ENCODE measurements at regions not wholly inside any gene's neighbourhood (a gene's known extent, or its start where the extent isn't known, plus 50 kb on each side); places are given as distances from the start of the nearest gene placed in this dataset.

DNA sequence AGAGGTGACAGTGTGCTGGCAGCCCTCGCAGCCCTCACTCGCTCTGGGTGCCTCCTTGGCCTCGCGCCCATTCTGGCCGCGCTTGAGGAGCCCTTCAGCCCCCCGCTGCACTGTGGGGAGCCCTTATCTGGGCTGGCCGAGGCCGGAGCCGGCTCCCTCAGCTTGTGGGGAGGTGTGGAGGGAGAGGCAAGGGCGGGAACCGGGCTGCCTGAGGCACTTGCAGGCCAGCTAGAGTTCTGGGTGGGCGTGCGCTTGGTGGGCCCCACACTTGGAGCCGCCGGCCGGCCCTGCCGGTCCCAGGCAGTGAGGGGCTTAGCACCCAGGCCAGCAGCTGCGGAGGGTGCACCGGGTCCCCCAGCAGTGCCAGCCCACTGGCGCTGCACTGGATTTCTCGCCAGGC, 1480.9 kb upstream of the SLC39A10 start:
- no peak for DNase-seq

- no peak for DNase-seq
Measured at GRCh38 chr2:194166818-194167217, 1490.2 kb upstream of the SLC39A10 start.

- no peak for DNase-seq
Measured at GRCh38 chr2:194155431-194155830, 1501.6 kb upstream of the SLC39A10 start.

- DNase-seq: no peak
Measured at GRCh38 chr2:194151231-194151630, 1505.8 kb upstream of the SLC39A10 start.

- no peak for DNase-seq
Measured at GRCh38 chr2:194135463-194135862, 1521.6 kb upstream of the SLC39A10 start.

GRCh38 chr2:194128810-194129209, 1528.2 kb upstream of the SLC39A10 start:
- no peak for DNase-seq

DNA sequence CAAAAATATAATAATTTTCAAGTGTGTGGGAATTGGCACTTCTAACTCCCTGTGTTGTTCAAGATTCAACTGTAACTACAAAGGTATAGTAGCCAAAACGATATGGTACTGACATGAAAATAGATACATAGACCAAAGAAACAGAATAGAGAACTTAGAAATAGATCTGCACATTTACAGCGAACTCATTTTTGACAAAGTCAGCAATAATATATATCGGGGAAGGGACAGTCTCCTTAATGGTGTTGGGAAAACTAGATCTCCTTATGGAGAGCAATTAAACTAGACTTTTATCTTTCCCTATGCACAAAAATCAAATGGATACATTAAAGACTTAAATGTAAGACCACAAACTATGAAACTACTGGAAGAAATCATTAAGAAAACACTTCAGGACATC, 1530.6 kb upstream of the SLC39A10 start:
- no peak for DNase-seq

- DNase-seq: no peak
Measured at GRCh38 chr2:194116861-194117260, 1540.2 kb upstream of the SLC39A10 start.

GRCh38 chr2:194105358-194105757, 1551.7 kb upstream of the SLC39A10 start:
- no peak for DNase-seq

DNA sequence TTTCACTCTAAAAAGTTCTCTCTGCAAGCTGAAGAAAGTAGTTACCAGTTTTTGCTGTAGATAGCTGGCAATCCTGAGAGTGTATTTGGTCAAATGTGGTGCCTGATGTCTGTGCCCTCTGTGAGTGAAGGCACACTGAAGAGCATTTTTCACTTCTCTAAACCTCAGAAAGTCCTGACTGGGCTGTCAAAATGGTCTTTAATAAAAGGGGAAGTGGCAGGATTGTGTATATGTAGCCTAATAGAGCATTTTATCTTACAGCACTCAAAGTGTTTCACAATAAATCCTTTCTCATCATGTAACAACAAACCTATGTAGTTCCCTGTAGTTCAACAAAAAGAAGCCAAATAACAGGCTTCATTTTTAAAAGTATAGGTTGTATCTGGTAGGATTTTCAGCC, 1552.3 kb upstream of the SLC39A10 start:
- DNase-seq: no peak

- DNase-seq: no peak
Measured at GRCh38 chr2:194103941-194104659, 1552.9 kb upstream of the SLC39A10 start.

DNA sequence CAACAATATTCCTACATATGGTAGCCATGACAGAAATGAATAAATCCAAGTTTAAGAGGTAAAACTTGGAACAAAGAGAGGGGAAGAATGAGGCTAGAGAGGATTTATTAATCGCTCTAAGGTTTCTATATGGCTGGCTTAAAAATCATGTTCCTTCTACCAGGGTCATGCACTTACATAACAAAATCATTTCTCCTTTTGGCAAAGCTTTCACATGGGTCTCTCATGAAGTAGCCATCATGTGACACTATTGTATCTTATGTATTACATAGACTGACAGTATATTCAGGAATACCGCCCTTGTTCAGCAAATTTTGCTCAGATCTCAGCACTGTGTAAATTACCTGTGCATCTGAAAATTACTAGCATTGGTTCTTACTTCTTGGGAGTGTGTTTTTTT, 1554.5 kb upstream of the SLC39A10 start:
- no peak for DNase-seq

DNA sequence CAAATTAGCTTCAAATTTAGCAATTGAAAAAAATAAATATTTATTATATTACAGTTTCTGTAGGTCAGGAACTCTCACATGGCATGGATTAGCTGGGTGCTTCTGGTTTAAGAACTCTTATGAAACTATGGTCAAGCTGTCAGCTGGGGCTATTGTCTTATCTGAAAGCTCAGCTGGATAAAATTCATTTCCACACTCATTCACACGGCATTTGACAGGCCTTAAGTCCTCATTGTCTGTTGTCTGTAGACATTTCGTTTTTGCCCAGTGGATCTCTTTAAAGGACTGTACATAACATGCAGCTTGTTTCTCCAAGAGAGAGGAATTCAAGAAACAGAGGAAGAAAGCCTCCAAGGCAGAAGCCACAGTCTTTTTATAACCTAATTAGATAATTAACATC, 1556.8 kb upstream of the SLC39A10 start:
- DNase-seq: no peak

GRCh38 chr2:194096402-194096801, 1560.6 kb upstream of the SLC39A10 start:
- no peak for DNase-seq

DNA sequence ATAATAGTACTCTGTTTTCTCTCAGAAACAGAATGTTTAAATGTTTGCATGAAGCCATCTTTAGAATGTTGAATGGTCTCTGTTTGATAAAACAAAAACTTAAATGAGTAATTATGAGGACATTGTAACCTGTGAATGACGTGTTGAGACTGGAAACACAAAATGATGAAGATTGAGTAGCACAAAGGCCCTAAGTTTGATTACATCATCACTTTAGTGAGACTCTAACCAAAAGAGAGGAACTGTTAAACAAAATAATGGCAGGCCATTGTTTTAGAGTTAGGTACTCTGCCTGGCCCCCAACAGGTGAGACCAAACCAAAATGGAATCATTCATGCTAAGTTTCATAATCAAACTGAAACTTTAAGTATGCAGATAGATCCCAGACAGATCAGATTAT, 1561.7 kb upstream of the SLC39A10 start:
- no peak for DNase-seq

GRCh38 chr2:194090251-194090905, 1566.6 kb upstream of the SLC39A10 start:
- no peak for DNase-seq

DNA sequence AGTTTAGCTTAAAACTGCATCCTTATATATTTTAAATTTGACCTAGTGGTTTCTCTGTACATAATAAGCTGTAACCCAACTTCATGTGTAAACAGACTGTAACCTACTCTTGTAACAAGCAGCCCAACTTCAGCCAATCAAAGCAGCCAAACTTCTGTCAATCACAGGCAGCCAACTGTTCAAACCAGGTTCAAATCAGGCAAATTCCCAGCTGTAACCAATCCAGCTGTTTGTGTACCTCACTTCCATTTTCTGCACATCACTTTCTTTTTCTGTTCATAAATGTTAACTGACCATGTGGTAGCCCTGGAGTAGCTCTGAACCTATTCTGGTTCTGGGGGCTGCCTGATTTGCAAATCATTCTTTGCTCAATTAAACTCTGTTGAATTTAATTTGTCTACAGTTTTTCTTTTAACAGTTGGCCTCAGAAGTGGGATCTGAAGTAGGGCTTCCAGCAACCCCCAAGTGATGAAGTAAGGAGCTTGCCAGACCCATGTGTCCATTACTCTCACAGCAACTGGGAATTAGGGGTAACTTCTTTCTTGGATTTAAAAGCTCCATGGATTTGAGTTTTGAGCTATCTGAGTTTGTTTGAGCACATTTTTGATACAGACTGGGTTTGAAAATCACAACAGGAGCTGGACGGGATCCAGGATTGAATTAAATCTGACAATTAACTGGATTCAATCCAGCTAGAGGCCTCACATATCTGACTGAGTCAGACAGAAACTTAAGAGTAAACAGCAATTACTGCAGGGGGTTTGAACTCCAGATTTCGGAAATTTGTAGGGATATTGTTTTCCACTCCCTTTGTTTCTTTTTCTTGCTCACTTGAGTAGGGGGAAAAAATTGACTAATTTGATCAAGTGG, 1569.7 kb upstream of the SLC39A10 start:
- DNase-seq: no peak

DNA sequence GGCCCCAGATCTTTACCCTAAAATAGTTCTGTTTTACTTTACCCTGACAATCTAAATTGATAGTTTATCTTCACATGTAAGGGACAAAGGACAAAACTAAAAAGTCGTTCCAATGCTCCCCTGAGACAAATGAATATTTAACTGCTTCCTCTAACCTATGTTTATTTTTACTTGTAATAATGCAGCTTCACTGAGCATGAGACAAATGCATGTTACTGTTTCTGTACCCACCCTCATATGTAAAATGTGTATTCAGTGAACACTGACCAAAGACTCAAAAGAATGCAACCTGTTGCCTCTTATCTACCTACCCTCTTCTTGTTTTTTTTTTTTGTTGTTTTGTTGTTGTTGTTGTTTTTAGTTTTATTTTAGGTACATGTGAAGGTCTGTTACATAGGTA, 1570.9 kb upstream of the SLC39A10 start:
- DNase-seq: no peak

DNA sequence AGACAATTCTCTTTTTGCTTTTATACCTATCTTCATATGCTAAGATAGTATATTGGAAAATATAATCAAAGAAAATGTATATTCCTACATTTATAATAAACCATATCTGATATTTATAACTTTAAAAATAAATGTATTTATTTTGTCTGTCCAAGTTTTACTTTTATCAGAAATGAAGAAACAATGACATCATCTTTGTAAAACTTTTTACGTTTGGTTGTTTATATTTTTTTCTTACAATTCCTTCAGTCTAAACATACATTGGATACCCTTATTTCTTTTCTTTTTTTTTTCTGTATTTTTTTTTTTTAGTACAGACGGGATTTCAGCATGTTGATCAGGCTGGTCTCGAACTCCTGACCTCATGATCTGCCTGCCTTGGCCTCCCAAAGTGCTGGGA, 1577.0 kb upstream of the SLC39A10 start:
- DNase-seq: no peak

- no peak for DNase-seq
Measured at GRCh38 chr2:194077366-194077765, 1579.7 kb upstream of the SLC39A10 start.

DNA sequence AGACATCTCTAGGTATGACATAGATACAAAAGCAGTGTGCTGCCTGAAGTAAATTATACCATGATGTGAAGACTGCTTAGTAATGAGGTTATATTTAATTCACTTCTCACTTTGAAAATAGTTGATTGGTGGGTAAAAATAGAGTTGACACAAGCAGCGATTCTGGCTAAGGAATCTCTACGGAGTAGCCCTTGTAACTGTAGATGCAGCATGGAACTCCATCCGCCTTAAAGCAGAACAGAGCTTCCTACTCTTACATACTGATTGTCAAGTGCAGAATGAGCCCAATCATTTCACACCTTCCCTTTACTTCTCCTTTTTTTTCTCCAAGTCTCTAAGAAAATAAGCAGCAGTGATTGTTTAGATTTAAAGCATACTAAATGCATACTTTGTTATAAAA, 1594.6 kb upstream of the SLC39A10 start:
- no peak for DNase-seq

GRCh38 chr2:194060269-194060668, 1596.8 kb upstream of the SLC39A10 start:
- DNase-seq: no peak

- DNase-seq: no peak
Measured at GRCh38 chr2:194054313-194054712, 1602.7 kb upstream of the SLC39A10 start.

- DNase-seq: no peak
Measured at GRCh38 chr2:194044321-194044720, 1612.7 kb upstream of the SLC39A10 start.
